Keratinocyte (primary cell): ENCODE measurements at regions not wholly inside any gene's neighbourhood (a gene's known extent, or its start where the extent isn't known, plus 50 kb on each side); places are given as distances from the start of the nearest gene placed in this dataset.

Experiments
- CTCF ChIP-seq, 3 experiments: IDR thresholded peaks in 1 of 3; conservative IDR thresholded peaks in 1 of 3; optimal IDR thresholded peaks in 1 of 3; 2 replicates in 2 of 3; 3 replicates in 1 of 3; pipeline versions ENCODE3 to v1.5.1; 2011; ENCODE audit warnings: low read length in 3 of 3, mild to moderate bottlenecking in 3 of 3, moderate library complexity in 2 of 3, control low read depth in 1 of 3, inconsistent platforms in 1 of 3; ENCODE audit not compliant: insufficient read depth in 2 of 3; ENCODE audit errors: extremely low read depth in 1 of 3
- EZH2 ChIP-seq: IDR thresholded peaks from one replicate; pipeline ENCODE4 v1.6.1; 2012; ENCODE audit warnings: inconsistent platforms, mild to moderate bottlenecking, low read length, moderate library complexity

GRCh38 chr20:53738945-53739798 lies 145.5 kb upstream of the ZNF217 start:
- TF ChIP-seq CTCF (optimal IDR thresholded peaks at IDR 0.05 in 1 of 3, IDR thresholded peaks at IDR 0.05 in 1 of 3, conservative IDR thresholded peaks at IDR 0.05 in 1 of 3; ENCODE audit: extremely low read depth in 1 of 3, insufficient read depth in 2 of 3, low read length in 3 of 3) (no peak), EZH2 (no peak)
